HG03520 (cell line): ENCODE measurements at regions not wholly inside any gene's neighbourhood (a gene's known extent, or its start where the extent isn't known, plus 50 kb on each side); places are given as distances from the start of the nearest gene placed in this dataset.

ENCODE experiments used
- ATAC-seq: cut with Tn5 transposase; IDR thresholded peaks from one replicate; pipeline ENCODE4 v1.9.1; 2021; ENCODE audit warnings: mild to moderate bottlenecking, moderate library complexity; ENCODE audit not compliant: unreplicated experiment

DNA sequence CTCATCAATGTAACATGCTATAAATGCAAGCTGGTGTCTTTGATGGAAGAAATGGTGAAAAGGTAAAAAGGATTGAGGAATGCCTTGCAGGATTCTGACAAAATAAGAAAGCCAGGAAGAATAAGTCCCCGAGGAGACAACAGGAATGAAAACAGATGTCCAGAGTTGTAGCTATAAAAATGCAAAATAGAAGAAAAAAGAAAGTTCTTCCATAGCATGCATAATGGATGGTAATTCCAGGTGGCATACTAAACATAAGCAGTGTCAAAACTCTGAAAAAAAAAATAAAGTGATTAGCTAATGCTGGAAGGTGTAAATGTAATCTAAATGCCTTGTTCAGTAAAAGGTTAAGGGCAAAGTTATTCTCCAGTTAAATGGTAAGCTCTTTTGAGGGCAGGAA is 225.9 kb upstream of the CHST9 start:
- ATAC-seq: no peak

DNA sequence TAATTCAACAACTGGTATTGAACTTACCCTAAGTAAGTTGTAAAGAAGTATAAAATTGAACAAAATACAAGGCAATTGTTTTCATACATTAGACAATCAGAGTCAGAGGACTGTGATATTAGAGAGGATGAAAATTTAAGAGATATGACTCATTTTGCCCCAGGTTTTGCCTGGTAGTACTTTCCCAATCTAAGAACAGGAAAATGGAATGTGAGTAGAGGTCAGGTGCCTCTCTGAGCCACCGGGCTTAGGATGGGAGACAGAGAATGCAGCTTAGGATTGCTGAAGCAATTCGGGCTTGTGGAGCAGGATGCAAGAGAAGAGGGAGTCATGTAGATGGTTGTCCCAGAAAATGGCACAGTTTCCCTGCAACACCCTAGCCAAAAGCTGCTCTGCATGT is 219.7 kb upstream of the CHST9 start:
- no peak for ATAC-seq

DNA sequence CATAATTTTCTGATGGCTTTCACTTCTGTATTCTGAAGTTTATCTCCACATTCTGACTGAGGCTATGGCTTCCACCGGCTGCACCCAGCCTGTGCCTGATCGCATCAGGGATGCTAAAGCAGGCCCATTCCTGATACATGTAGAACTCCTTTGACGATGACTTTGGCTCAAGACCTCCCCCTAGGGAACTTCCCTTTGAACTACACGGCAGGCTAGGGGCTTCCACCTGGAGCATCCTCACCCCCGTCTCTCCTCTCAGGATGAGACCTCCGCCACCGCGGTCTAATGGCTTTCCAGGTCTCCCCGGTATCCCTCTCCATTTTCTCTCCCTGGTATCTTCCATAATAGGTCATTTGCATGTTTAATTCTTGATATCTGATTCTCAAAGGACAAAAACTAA is 214.9 kb upstream of the CHST9 start:
- ATAC-seq: no peak

DNA sequence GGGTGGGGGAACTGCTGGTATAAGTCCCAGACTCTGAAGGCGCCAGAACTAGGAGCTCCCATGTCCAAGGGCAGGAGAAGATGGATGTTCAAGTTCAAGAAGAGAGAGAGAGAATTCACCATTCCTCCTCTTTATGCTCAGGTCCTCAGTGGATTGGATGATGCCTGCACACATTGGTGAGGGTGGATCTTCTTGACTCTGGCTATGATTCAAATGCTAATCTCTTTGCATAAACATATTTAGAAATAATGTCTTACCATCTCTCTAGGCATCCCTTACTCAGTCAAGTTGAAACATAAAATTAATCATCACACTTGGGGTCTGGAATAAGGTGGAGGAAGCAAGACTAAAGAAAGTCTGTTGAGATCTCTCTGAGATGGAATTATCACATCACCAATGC is 210.6 kb upstream of the CHST9 start:
- ATAC-seq: no peak

DNA sequence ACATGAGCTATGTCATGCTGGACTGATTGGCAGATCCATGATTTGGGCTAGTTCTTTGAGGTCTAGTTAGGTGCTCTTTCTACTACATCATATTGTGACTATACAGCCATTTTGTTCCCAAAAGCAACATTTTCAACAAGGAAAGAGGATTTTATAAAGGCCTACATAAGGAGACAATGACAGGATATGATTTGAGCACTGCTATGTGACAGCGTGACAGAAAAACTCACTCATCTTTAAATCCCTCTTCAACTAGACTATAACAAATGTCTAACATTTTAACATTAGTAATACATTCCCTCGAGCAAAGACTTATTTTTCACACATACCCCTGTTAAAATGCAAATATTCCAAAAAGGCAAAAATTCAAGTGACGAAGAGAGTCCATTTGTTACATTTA is 209.6 kb upstream of the CHST9 start:
- no peak for ATAC-seq

DNA sequence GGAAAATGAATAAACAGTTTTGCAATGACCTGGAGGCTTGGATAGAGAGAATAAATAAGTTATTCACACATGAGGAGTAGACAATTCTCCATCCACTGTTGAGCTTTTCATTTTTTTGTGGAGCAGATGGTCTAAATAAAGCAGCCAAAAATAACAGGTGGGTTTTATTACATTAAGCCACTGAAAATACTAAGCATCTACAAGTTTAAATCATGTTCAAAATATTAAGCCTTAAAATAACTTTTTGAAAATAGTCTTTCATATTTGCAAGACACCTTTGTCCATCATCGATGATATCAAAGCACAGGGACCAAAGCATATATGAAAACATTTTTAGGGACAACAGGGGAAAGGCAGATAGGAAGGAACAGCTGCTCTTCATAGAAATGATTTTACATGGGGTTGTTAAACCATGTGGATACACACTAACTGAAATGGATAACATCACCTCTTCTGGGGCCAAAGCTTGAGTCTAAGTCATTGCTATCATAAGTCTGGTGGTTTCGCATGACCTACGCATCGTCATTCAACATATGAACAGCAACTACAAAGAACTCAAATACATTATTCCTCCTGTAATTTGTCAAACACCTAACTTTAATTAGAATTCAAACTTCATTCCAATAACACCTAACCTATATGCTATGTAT is 197.6 kb upstream of the CHST9 start:
- ATAC-seq: no peak

DNA sequence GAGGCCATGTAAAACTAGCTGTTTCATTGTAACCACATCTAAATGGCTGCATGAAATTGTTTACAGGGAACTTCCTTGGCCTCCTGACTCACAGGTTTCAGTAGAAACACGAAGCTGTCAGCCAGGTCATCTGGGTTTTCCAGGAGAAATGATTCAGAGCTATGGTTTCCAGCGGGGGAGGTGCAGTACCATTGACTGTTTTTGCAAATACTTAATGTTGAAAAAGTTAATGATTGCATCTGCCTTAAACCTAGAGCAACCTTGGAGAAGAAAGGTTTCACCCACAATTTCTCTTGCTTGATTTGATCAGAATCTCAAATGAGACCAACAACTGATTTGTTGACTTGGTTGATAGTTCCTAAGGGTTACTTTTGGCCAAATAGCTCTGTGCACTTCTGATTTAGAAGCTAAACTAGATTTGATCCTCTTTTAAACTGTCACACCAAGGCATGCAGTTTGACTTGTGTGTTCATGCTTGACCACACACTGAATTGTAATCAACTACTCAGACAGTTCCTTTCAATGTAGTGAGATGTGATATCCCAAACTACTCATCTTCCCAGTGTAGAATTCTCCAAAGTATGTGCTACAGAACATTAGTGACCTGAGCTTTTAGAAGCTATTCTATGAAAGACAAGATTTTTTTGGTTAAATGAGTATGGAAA is 193.5 kb upstream of the CHST9 start:
- no peak for ATAC-seq

DNA sequence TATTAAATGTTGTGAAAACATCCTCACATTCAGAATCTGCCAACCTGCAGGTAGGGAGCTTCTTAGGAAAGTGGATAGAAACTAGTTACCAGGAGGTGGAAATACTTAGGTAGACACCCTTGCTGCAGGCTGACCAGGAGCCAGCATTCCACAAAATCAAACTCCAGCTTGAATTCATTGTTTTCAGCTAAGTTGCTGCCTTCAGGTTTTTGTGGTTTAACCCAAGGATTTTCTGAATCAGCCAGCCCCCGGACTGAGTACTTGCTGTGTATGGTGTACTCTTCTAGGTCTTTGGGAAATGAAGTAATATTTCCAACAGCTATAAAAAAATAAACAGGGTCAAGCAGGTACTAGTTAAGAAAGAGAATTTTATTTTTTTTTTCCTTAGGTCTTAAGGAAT is 192.1 kb upstream of the CHST9 start:
- no peak for ATAC-seq

DNA sequence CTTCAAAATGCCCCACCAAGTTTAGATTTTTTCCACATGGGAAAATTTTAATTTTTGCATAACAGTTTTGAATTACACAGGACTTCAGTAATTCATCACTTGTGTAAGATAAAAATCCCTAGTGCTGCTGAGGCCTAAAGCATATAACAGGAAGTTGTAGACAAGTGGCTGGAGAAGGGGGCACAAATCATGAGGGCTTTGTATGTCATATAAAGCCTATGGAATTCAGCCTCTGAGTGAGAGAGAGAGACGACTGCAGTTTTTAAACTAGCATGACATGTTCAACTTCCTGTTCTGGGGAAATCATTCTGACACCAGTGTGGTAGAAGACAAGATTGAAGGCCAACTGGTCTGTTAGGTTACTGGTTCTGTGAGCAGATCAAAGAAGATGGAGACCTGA is 187.3 kb upstream of the CHST9 start:
- ATAC-seq: no peak

DNA sequence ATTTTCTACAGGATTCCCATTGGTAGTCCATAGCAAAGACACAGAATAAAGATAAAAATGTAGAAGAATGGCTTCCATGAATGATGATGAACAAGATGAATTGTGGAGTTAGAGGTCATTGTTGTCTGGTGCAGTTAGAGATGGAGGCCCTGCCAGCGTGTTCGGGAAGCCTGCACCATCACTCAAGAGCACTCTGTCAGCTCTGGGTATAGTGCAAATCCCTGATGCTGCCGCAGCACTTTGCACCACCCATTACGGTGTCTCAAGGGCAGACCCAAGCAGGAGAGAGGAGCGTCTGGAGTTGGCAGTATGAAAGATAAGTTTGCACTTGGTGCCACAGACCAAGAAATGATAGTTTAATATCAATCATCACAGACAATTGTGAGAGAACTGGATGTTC is 181.6 kb upstream of the CHST9 start:
- ATAC-seq: no peak

DNA sequence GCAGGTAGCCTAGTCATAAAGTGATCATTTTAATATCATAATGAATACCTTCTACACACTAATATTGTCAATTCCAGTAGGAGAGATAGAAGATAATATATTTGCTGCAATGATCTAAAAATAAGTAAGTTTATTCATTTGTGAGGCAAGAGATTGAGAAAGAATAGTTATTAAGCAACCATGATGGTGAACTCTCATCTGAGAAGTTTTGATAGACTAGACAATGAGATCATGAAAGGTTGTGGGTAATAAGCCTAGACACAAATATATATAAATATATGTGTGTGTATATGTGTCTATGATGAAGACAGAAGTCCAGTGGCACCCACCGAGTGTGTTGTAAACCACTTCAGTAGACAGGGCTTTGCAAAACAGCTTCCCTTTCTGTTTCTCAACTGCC is 181.0 kb upstream of the CHST9 start:
- no peak for ATAC-seq

DNA sequence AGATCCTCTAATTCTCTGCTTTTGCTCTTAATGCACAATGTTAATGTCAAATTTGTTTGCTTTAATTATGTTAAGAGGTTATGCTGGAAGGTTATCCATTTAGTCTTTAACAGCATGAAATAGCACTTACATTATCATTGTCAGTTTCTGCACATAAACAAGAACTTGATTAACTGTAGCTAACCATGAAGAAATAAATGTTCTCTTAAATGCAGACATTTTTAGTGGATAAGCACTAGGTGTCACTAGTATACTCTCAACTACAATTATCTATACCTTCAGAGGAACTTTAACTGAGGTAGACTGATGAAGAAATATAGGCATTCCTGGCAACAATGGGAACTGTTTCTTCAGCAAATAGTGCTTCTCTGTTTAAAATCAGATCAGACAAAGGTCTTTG is 178.8 kb upstream of the CHST9 start:
- no peak for ATAC-seq

DNA sequence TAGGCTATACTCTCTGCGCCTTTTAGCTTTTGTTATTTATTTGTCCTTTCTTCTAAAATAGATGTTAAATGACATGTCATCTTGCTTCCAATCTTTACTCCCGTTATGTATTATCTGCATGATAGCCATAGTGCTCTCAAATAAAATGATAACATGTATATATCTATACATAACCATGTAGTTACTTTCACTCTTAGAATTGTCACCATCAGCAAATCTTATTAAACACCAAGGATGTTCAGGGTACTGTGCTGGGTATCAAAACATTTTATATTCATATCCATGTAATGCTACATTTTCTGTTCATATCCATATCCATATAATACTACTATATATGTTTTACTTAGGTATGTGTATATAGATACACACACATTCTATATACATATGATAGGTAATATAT is 176.4 kb upstream of the CHST9 start:
- ATAC-seq: no peak

DNA sequence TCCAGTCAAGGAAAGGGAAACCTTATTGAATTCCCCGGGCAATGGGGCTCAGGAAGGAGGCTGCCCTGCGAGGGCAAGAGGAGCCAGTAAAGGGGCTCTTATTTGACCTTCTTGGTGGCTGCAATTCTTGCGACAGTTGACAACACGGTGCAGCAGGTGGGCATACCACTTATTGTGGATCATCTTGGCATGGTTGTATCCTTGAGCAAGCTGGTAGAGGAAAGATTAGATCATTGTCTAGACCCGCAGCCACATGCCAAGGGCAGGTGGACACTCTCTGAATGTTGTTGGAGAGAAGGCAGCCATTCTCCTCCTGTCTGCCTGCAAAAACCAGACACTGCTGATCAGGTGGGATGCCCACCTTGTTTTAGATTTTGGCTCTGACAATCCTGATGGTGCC is 170.2 kb upstream of the CHST9 start:
- no peak for ATAC-seq

DNA sequence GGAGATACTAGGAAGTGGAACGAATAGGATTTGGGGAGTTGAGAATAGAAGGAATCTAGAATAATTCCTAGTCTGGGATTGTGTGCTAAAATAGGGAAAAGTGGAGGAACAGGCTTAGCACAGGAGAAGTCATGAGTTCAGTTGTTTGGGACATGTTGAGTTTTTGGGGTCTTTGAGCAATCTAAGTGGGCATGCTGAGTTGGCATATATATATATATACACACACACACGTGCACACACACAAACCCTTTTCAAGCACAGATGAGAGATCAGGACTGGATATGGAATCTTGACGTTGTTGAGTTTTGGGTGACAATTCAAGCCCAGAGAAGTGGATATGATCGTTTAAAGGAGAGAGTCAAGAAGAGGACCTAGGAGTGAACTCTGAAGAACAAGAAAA is 168.2 kb upstream of the CHST9 start:
- ATAC-seq: no peak

DNA sequence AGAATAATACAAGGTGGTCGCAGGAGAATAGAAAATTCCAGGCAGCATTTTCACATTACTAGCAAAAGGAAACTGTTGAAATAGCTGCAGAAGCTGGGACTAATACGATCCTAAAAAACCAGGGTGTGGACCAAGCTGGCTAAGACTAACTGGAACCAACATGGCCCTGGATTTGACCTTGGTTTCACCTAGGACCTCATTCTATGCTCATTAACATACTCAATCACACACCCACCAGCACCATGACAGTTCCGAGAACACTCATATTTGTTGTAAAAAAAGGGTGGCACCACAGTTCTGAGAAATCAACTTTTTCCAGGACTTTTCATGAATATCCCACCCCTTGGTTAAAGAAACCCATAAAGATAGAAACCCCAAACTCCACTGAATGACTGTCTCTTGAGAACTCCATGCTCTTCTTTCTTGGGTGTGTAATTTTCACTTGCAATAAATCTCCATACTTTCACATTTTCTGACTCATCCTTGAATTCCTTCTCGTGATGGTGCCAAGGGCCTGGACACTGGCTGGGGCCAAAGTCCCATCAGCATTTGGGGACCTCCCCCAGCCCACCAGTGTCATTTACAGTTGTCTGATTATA is 164.3 kb upstream of the CHST9 start:
- ATAC-seq: no peak

DNA sequence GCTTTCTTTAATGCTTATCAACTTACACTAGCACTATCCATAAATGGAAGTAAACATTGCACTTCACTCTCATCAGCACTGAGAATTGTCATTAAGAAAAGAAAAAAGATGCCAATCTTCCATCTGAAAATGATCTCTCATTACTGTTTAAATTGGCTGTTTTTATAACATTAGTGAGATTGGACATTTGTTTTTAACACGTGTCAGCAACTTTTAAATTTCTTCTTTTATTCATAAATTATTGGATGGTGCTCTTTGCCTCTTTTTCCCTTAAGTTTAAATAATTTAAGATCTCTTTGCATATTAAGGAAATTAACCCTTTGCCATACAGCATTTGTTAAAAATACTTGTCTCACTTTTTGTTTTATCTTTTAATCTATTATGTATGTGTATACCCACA is 146.5 kb upstream of the CHST9 start:
- ATAC-seq: no peak

DNA sequence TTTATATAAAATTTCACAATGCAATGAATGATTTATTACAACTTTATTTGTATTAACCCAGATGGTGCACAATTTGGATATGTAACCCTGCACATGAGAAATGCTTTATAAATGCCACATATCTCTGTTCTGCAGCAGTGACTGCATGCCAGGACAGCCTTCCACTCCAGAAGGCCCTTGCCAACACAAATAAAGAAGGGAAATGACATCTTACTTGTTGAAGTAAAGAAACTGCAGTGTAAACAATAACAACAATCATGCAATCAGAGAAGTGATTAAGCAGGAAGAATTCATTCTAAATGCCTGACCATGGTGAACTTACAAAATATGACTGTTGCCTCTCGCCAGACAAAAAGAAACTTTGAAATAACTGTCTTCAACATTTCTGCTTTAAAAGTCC is 129.9 kb upstream of the CHST9 start:
- no peak for ATAC-seq

DNA sequence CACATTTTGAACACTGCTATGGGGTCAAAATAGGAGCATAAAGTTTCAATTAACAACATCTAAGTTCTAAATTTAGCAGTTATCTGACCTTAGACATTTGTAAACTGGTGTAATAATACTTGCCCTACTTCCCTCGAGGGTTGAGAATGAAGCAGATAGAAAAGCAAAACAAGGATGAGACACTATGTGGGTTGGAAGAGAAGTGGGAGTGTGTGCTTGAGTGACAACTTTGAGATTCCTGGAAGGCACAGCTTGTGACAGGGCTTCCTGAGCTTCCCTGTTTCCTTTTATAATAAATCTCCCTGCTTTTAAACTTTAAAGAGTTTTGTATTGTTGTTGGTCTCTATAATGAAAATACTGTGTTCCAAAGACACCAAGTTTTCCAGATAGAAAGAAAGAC is 128.6 kb upstream of the CHST9 start:
- ATAC-seq: no peak

DNA sequence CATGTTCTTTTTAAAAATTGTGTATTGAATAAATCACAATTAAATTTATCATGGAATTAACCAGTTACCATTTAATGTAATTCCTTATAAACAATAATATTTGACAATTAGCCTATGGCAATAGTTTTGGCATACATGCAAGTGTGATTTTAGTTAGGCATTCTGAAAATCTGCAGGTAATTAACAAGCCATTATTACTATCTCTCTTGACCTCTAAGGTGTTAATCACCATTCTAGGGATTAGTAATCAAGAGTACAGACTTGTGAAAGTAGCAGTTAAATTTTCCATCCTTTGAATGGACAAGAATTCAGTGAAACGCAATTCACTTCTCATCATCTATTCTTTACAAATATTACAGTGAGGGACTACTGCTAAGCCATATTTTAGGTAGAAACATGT is 127.7 kb upstream of the CHST9 start:
- no peak for ATAC-seq

DNA sequence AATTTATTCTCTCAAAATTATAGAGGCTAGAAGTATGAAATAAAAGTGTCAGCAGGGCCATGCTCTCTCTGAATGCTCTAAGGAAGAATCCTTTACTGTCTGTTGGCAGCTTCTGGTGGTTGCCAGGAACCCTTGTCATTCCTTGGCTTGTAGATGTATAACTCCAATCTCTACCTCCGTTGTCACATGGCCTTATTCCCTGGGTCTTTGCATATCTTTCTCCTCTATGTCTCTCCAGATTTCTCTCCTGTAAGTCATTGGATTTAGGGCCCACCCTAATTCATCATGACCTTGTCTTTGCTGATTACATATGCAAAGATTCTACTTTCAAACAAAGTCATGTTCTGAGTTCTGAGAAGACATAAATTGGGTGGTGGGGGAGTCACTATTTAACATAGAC is 127.0 kb upstream of the CHST9 start:
- no peak for ATAC-seq

DNA sequence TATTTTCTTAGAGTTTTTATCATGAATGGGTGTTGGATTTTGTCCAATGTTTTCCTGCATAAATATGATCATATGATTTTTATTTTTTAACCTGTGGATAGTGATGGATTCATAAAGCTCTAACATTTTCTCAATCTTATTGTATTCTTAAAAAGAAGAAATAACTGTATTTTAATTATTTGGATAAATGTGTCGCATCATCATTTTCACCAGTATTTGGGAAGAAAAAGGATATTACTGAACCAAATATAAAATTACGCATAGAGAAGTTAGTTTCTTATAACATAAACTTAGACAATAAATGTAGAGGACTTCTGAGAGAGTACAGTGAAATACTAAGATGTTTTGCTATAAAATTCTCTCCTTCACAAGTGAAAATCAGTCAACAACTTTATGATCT is 126.0 kb upstream of the CHST9 start:
- ATAC-seq: no peak
